D341Med (cell line): ENCODE measurements at regions not wholly inside any gene's neighbourhood (a gene's known extent, or its start where the extent isn't known, plus 50 kb on each side); places are given as distances from the start of the nearest gene placed in this dataset.
"Not testable (repeated sequence)": the region's sequence is repeated elsewhere in the genome, so short reads cannot be mapped to it uniquely, and the experiment has no call there.

Source experiments
- DNase-seq: peaks from one replicate; pipeline ENCODE4 v3.0.0; 2012; ENCODE audit warnings: low spot score

- DNase-seq: not testable (repeated sequence)
Measured at GRCh38 chr15:20307137-20307536, 234.5 kb downstream of the GOLGA6L6 start.

- peak; percentile 10 for DNase-seq
Measured at GRCh38 chr15:20306497-20307106, 235.0 kb downstream of the GOLGA6L6 start.

GRCh38 chr15:20305912-20306311 lies 235.7 kb downstream of the GOLGA6L6 start:
- not testable (repeated sequence) for DNase-seq

- peak; percentile 0 for DNase-seq
Measured at GRCh38 chr15:20305015-20305465, 236.6 kb downstream of the GOLGA6L6 start.

GRCh38 chr15:20304282-20305014 lies 237.2 kb downstream of the GOLGA6L6 start:
- DNase-seq: peak; percentile 3

- DNase-seq: not testable (repeated sequence)
Measured at GRCh38 chr15:20303248-20304171, 238.1 kb downstream of the GOLGA6L6 start.

- DNase-seq: peak; percentile 7
Measured at GRCh38 chr15:20302141-20303069, 239.2 kb downstream of the GOLGA6L6 start.

GRCh38 chr15:20301471-20302081 lies 240.0 kb downstream of the GOLGA6L6 start:
- peak; percentile 3 for DNase-seq

GRCh38 chr15:20301041-20301390 lies 240.6 kb downstream of the GOLGA6L6 start:
- not testable (repeated sequence) for DNase-seq

- peak; percentile 0 for DNase-seq
Measured at GRCh38 chr15:20300351-20301040, 241.1 kb downstream of the GOLGA6L6 start.

- DNase-seq: not testable (repeated sequence)
Measured at GRCh38 chr15:20297603-20298123, 243.9 kb downstream of the GOLGA6L6 start.

- not testable (repeated sequence) for DNase-seq
Measured at GRCh38 chr15:20296261-20296660, 245.3 kb downstream of the GOLGA6L6 start.

- DNase-seq: peak; percentile 28
Measured at GRCh38 chr15:20295238-20295811, 246.3 kb downstream of the GOLGA6L6 start.

GRCh38 chr15:20294651-20295237 lies 246.9 kb downstream of the GOLGA6L6 start:
- DNase-seq: peak; percentile 50

- DNase-seq: not testable (repeated sequence)
Measured at GRCh38 chr15:20292422-20293005, 249.1 kb downstream of the GOLGA6L6 start.

GRCh38 chr15:20291616-20292015 lies 250.0 kb downstream of the GOLGA6L6 start:
- DNase-seq: not testable (repeated sequence)

GRCh38 chr15:20290606-20291005 lies 251.0 kb downstream of the GOLGA6L6 start:
- not testable (repeated sequence) for DNase-seq

- DNase-seq: not testable (repeated sequence)
Measured at GRCh38 chr15:20289538-20290103, 252.0 kb downstream of the GOLGA6L6 start.
